Right renal pelvis (tissue), 4 donors: ENCODE measurements at regions not wholly inside any gene's neighbourhood (a gene's known extent, or its start where the extent isn't known, plus 50 kb on each side); places are given as distances from the start of the nearest gene placed in this dataset.
A peak's percentile ranks its signal among the peaks of the same experiment; 100 is the strongest.

Experiments
- DNase-seq, 4 donors: peaks; one replicate each; pipeline ENCODE4 v3.0.0-alpha.2; 2013; ENCODE audit warnings: low read depth in 4 of 4, low spot score in 3 of 4, missing footprints in 1 of 4

DNA sequence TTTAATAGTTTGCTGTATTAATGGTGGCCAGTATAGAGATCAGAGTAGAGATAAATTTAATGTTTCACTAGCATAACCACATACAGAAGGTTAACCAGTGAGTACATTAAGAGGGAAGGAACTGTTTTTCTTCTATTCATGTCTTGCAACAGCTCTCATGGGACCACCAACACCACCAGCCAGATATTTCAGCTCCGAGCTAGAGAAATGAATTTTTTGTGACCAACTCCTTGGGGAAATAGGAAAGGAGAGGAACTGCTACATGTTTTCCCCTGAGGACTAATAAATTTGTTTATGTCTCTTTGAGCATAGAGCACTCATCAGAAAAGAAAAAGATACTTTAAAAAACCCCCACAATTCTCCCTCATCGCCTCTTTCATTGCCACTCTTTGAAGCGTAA lies 247.5 kb downstream of the MBNL1 start:
- no peak for DNase-seq

DNA sequence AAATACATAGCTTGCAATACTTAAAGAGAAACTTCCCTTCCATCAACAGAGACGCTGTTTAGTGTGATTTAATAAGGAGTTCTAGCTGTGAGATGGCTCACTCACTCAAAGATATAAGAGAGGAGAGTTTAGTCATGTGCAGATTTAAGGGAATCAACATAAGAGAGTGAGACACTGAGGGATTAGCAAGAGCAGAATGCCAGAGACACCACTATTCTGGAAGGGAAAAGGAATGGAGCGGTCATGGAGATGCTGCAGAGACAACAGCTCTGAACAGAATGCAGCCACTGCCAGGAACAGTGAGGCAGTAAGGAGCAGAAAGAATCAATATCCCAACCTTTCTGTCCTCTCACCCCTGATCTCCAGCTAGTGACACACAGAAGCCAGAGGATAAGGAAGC lies 248.8 kb downstream of the MBNL1 start:
- no peak for DNase-seq

DNA sequence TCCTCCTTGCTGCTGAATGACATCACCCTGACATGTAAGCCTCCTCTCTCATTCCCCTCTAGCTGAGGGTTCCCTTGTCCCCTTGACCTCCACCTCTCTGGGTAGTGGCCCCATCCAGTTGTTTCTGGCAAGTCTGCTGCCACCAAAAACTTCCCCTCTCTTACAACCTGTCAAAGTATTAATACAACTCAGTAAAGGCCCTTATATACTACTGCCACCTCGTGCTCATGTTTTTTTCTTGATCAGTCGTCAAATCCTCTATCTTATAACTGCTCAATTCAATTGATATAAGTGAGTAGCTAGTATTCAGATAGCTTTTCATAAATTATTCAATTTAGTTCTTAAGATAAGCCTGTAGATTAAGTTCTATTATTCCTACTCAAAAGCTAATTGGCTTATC lies 249.6 kb downstream of the MBNL1 start:
- DNase-seq = no peak

DNA sequence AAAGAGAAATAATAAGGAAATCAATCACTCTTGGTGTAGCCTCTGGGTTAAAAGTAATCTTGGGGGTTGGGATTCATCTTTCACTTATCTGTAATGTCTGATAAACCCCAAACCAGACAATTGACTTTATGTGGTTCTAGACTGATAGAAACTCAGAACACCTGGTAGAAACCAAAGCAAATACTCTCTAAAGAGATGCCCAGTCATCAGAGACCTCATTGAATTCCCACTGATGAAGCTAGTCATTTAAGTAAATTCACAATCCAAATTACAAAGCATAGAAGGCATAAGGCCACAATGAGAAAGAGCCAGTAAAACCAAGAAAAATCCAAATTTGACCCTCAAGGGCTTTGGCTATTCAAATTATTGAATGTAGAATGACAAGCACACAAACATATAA lies 250.6 kb downstream of the MBNL1 start:
- DNase-seq = no peak

DNA sequence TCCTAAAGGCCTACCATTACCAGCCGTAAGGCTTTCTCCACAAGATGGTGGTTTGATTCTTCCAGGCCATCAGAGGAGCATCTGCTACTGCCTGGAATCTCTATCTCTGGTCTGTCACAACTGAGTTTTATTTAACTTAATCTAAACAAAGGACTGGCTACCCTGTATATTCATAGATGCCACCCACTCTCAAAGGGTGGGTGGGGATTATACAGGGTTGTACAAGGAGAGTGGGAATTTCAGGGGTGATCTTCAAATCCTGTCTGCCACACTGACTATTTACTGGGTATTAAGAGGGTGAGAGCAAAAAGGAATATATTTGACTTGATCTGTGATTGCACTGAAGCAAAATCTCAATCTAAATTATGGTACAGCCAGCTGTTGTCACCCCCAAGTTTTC lies 253.3 kb downstream of the MBNL1 start:
- DNase-seq = no peak

DNA sequence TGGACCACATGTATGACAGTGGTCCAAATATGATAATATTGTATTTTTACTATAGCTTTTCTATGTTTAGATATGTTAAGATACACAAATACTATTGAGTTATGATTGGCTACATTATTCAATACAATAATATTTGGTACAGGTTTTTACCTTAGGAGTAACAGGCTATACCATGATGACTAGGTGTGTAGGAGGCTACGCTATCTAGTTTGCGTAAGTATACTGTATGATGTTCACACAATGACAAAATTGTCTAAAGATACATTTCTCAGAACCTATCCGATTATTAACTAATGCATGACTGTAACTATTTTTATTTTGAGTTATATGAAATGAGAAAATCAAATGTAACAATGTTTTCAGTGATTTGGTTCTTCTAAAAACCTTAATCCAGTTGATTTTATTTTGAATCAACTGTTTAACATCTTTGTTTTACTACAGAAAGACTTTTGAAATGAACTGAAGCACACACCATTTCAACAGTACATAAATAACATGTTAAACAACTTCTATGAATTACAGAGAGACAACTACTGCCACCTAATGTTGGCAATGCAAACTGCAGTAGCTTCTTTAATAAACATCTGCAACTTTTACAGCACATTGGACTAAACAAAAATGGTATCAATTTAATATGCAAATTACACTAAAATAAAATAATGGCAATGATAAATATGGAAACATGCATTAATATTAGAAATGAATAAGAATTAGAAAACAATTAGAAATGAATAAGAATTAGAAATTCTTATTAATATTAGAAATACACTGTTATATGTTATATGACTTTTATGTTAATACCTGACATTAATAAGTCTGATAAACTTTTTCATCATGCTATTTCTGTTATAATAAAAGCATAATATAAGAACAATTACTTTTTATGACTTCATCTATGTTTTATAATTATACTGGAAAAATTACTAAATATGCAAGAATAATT lies 255.7 kb downstream of the MBNL1 start:
- peak; percentile 25 to 39 (median 32) for DNase-seq

DNA sequence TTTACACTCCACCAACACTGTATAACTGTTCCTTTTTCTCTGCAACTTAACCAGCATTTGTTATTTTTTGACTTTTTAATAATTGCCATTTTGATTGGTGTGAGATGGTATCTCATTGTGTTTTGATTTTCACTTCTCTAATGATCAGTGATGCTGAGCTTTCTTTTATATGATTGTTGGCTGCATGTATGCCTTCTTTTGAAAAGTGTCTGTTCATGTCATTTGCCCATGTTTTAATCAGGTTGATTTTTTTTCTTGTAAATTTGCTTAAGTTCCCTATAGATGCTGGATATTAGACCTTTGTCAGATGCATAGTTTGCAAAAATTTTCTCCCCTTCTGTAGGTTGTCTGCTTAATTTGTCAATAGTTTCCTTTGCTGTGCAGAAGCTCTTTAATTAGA lies 263.0 kb downstream of the MBNL1 start:
- no peak for DNase-seq

DNA sequence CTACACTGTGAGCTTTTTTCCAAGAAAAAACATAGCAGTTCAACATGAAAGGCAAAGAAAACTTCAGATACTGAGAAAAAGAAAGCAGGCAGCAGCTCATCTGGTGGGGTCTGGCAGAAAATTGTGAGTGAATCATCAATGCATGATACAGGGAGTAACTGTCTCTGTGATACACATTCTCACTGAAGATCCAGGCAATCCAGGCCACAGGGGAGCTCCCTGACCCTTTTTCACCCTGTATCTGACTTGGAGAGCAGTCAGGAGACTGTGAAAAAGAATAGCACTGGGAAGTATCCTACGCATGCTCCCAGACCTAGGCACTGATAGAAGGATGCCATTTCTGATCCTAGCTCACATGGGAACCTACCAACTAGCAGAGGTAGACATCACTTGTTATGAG lies 269.8 kb downstream of the MBNL1 start:
- no peak for DNase-seq

DNA sequence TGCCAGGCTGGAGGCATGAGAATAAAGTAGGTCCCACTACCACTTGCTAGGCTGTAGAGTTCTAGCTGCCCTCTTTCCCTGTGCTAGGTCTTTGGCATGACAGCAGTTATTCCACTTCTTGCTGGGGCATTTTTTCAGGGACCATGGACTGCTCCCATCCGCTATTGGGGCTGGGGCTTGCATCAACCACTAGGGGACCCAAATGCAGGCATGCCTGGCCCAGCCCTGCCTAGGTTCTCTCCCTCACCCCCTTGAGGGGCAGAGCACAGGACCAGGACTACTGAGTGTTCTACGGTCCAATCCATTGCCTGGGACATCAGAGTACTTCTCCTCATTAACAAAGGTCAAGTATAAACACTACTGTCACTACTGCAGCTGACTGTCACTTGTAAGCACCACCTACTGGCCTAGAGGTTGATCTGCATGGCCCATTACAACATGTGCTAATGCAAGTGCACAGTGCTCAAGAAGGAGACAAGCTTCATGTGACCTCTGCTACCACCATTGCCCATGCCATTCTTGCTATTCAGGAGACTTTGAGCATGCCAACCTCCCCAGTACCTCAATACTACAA lies 270.5 kb downstream of the MBNL1 start:
- no peak for DNase-seq

DNA sequence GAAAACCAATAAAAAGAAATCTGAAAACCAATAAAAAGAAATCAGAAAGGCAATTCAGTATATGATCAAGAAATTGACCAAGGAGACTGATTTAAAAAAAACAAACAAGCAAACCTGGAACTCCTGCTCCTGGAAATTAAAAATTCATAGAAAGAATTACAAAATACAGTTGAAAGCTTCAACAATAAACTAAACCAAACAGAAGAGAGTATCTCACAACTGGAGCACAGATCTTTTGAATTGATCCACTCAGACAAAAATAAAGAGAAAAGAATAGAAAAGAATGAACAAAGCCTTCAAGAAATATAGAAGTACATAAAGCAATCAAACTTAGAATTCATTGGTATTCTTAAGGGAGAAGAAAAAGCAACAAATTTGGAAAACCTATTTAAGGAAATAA lies 271.4 kb downstream of the MBNL1 start:
- DNase-seq = no peak

DNA sequence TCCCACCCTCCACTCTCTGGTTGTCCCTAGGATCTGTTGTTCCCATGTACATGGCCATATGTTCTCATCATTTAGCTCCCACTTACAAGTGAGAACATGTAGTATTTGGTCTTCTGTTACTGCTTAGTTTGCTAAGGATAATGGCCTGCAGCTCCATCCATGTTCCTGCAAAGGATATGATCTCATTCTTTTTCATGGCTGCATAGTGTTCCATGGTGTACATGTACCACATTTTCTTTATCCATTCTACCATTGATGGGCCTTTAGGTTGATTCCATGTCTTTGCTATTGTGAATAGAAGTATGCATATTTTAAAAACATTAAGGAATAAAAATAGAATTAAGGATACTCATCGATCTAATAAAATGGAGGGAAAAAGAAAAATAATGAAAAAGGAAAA lies 278.4 kb downstream of the MBNL1 start:
- no peak for DNase-seq

DNA sequence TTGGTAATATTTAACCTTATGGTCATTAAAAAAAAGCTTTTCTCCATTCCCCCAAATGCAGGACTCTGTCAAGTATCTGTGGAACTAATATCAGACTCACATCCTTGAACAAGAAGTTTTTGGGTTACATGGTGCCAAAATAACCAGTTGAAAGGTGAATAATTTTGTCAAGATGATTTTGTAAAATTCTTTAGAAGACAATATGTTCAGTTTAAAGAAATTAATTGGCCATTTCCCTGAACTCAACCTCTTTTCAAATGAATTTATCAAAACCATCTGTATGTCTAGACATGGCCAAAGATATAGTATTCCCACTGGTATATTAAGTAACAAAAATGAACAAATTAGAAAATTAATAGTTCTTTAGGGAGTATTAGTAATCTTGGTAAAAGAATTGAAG lies 280.5 kb downstream of the MBNL1 start:
- no peak for DNase-seq

DNA sequence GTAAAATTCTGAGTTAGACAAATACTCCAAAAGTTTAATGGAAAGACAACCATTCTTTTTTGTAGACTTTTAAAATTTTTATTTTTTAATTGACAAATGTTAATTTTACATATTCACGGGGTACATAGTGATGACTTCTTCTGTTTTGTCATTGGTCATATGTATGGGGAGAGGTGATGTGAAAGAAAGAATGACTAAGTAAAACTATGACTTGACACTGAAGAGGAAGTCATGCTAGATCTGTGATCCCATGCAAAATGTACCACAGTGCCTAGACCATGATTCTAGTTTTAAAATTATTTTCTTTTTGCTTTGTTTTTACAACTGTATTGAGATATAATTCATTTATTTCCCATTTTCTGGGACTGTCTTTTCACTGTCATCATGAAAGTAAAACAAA lies 281.6 kb downstream of the MBNL1 start:
- DNase-seq = no peak

DNA sequence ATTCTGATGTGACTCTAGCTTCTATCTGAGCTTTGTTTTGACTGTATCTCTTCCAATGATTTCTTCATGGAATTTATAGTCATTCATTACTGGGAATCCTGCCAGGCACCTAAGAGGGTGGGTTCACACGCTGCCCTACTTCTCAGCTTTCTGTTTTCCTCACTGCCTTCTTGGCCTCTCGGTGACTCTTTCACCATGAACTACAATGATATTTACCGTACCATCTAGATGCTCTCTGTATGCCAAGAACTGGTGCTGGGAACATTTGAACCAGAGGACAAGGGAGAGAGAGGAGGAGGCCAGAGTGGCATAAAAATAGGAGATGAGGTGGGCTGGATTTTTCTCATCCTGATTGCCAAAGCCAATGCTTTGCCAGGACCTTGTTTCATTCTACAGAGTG lies 280.0 kb upstream of the P2RY1 start:
- no peak for DNase-seq

DNA sequence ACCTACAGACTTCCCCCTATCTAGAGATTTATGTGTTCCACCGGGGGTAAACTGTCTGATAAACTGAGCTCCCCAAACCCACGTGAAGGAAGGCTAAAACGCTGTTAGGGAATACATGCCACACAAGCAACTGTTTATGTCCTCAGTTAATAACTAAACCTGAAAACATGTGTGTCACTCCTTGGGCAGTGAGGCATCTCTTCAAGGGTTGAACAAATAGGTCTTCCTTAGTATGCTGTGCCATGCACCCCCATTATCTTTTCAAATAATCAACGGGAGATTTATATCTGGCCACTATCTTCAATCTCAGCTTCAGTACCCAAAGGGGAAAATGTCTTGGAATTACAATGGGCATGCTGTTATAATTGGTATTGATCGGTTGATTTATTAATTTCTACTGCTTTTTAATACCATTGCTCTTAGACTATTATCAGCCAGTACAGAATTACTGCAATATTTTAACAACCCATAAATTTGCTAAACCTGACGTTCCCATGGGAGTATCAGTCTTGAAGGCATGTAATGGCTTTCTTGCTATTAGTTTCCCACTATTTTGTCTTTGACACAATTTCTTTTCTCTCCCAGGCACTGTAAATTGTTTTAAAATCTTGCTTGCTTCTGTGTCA lies 279.2 kb upstream of the P2RY1 start:
- DNase-seq = no peak

DNA sequence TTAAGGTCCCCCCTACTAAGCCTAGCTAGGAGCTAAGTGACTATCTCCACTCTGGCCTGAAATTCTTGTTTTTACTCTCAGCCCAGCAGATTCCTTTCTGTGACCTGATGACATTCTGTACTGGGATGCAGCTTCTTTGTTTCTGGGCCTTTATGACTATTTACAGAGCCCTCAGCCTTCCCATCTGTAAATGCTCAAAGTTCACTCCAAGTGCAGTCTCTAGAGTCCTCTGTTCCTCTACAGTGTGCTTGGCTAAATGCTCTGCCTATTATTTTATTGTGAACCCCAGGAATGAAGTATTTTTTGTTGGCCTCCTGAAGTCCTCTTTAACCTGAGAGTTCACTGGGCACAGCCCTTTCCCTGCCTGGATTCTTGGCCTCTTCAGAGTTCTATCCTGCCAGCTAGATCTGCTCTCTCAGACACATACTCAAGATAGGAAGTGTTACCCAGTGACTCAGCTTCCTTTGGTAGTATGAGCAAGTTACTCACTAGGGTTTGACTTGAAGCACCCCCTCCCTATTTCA lies 278.1 kb upstream of the P2RY1 start:
- DNase-seq = no peak

DNA sequence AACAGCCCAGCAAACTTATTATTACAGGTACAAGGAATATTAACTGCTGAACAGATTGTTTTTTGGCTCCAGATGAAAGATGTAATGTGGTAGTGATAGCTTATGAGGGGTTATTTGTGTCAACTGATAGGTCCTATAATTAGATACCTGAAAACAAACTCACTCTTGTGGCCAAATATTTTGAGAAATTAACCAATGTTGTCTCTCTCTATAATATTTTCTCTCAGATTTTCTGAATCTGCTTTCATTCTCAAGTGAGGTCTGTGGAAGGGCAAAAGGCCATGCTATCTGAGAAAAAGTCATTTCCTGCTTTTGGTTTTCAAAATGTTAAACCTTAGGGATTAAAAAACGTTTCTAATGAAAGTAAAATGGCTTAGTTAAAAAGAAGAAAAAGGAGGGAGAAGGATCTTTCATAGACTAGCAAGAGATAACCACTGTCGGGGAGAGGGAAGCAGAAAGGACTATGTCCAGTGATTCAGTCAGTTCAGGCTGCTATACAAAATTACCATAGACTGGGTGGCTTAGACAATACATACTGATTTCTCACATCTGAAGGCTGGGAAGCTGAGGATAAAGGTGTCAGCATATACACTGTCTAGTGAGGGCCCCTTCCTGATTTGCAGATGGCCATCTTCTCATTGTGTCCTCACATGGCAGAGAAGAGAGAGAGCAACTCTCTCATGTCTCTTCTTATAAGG lies 277.5 kb upstream of the P2RY1 start:
- DNase-seq = no peak

DNA sequence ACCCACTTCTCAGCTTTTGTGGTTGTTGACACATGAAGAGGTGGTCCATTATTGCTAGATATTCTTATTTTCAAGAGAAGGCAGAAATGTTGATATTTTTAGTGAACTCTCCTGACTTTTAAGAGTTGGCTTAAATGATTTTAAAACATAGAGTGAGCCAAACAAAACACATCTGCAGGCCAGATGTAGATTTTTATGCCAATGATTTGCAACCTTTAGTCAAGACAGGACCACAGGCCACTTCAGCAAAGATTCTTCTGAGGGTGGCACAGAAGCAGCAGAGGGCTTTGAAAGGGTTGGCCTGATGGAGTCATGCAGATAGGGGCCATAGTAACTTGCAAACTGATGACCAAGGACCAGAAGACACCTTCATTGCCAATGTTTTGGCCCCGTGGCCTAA lies 276.5 kb upstream of the P2RY1 start:
- no peak for DNase-seq

DNA sequence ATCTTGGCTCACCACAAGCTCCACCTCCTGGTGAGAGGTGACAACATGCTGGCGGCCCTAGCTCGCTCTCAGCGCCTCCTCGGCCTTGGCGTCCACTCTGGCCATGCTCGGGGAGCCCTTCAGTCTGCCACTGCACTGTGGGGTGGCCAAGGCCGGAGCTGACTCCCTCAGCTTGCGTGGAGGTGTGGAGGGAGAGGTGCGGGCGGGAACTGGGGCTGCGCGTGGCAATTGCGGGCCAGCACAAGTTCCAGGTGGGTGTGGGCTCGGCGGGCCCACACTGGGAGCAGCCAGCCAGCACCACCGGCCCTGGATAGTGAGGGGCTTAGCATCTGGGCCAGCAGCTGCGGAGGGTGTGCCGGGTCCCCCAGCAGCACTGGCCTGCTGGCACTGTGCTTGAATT lies 275.7 kb upstream of the P2RY1 start:
- DNase-seq = no peak

DNA sequence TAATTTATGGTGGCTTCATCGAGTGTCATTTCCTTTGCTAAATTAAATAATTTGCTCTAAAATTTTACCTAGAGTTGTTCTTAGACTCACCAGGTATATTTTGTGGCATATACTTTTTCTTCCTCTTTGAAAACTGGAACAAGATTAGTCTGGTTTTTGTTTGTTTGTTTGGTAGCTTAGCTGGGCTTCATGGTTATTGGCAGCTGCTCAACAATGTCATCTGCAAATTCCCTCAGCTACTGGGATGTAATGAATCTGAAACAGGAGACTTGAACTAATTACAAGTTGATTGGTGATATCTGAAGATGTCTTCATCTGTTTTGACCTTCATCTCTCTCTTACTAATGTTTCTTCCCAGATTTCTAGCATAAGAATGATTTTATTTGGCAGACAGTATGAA lies 270.5 kb upstream of the P2RY1 start:
- DNase-seq = no peak

DNA sequence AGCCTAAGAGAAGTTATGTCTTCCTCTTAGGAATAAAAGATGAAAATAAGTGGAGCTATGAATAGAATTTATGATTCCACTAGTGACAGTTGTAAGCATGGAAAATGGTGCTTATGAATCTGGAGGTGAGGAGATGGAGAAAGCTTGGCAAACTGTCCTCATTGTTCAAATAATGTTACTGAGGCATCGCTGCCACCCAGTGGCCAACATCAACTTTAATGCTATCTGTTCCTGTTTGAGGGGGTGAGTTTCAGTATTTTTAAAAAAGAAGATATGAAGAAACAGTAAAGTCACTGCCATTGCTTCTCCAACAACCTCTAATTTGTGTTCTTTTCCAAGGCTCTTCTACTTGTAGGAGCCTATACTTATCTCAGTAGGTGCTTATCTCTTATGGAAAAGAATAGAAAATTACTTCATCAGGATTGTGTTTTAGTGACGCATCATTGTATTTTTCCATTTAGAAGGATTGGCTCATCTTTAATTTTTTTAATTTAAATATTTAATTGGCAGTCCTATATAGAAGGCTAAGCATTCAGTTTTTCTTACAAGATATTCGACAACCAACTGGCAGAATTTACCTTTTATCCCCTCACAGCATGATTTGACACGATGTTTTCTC lies 260.4 kb upstream of the P2RY1 start:
- no peak for DNase-seq
